HepG2 (cell line): ENCODE measurements at regions not wholly inside any gene's neighbourhood (a gene's known extent, or its start where the extent isn't known, plus 50 kb on each side); places are given as distances from the start of the nearest gene placed in this dataset.

Source experiments
- GABPA ChIP-seq, 2 experiments: IDR thresholded peaks; 2 replicates each; pipeline ENCODE4 v1.6.1; 2011 to 2016; ENCODE audit warnings: low read depth in 2 of 2, low read length in 1 of 2, missing biosample characterization in 1 of 2, missing genetic modification characterization in 1 of 2
- HOXD1 ChIP-seq: sonication (generic); formaldehyde crosslinking; IDR thresholded peaks from 2 replicates; pipeline ENCODE4 v1.5.0; 2020; ENCODE audit warnings: missing genetic modification reagents
- MEIS1 ChIP-seq: sonication (generic); formaldehyde crosslinking; IDR thresholded peaks from 2 replicates; pipeline ENCODE4 v1.9.0; 2021; ENCODE audit warnings: mild to moderate bottlenecking, missing genetic modification reagents, moderate library complexity, borderline replicate concordance
- PATZ1 ChIP-seq: sonication (generic); formaldehyde crosslinking; IDR thresholded peaks from 2 replicates; pipeline ENCODE4 v1.4.0; 2020; ENCODE audit warnings: missing genetic modification reagents
- RFX3 ChIP-seq: IDR thresholded peaks from 2 replicates; pipeline ENCODE4 v1.6.1; 2016; ENCODE audit warnings: missing biosample characterization, missing genetic modification reagents
- SUZ12 ChIP-seq: fragments of 150-350 bp; IDR thresholded peaks from 2 replicates; pipeline ENCODE4 v1.6.1; 2014; ENCODE audit warnings: low read depth, low read length
- ZBTB37 ChIP-seq: sonication (generic); formaldehyde crosslinking; IDR thresholded peaks from 2 replicates; pipeline ENCODE4 v1.4.0; 2020; ENCODE audit warnings: mild to moderate bottlenecking, missing genetic modification reagents
- ZBTB7A ChIP-seq: sonication (generic); formaldehyde crosslinking; IDR thresholded peaks from 2 replicates; pipeline ENCODE4 v1.8.0; 2022; ENCODE audit warnings: mild to moderate bottlenecking, missing genetic modification reagents
- ZNF101 ChIP-seq: sonication (generic); formaldehyde crosslinking; IDR thresholded peaks from 2 replicates; pipeline ENCODE4 v1.4.0; 2020; ENCODE audit warnings: mild to moderate bottlenecking, low read depth, missing genetic modification reagents, borderline replicate concordance
- ZNF160 ChIP-seq: sonication (generic); formaldehyde crosslinking; IDR thresholded peaks from 2 replicates; pipeline ENCODE4 v1.8.0; 2022; ENCODE audit warnings: mild to moderate bottlenecking, inconsistent platforms, missing genetic modification reagents
- ZNF17 ChIP-seq: sonication (generic); formaldehyde crosslinking; IDR thresholded peaks from 2 replicates; pipeline ENCODE4 v1.5.0; 2020; ENCODE audit warnings: mild to moderate bottlenecking, missing genetic modification reagents
- ZNF207 ChIP-seq: fragments of 450-650 bp; IDR thresholded peaks from 2 replicates; pipeline ENCODE4 v1.6.1; 2016; ENCODE audit warnings: antibody characterized with exemption, borderline replicate concordance
- ZNF232 ChIP-seq: sonication (generic); formaldehyde crosslinking; IDR thresholded peaks from 2 replicates; pipeline ENCODE4 v1.4.0; 2020; ENCODE audit warnings: missing genetic modification reagents, borderline replicate concordance
- ZNF746 ChIP-seq: sonication (generic); formaldehyde crosslinking; IDR thresholded peaks from 2 replicates; pipeline ENCODE4 v1.8.0; 2022; ENCODE audit warnings: mild to moderate bottlenecking, missing genetic modification reagents
- ZNF850 ChIP-seq: sonication (generic); formaldehyde crosslinking; conservative IDR thresholded peaks from 2 replicates; pipeline ENCODE4 v1.9.0; 2021; ENCODE audit warnings: mild to moderate bottlenecking, missing genetic modification reagents
- ZSCAN22 ChIP-seq: sonication (generic); formaldehyde crosslinking; IDR thresholded peaks from 2 replicates; pipeline ENCODE4 v1.4.0; 2020; ENCODE audit warnings: mild to moderate bottlenecking, missing genetic modification reagents
- ZSCAN29 ChIP-seq: sonication (generic); formaldehyde crosslinking; conservative IDR thresholded peaks from 2 replicates; pipeline ENCODE4 v1.4.0; 2020; ENCODE audit warnings: mild to moderate bottlenecking, missing genetic modification reagents
- TF ChIP-seq, protein P1 (sequence below): sonication (generic); IDR thresholded peaks from 2 replicates; pipeline ENCODE4 v1.6.1; 2016; ENCODE audit warnings: low read depth, borderline replicate concordance
- TF ChIP-seq, protein P2 (sequence below): sonication (generic); formaldehyde crosslinking; IDR thresholded peaks from 2 replicates; pipeline ENCODE4 v1.8.1; 2023; ENCODE audit warnings: missing genetic modification reagents, mild to moderate bottlenecking, borderline replicate concordance
- TF ChIP-seq, protein P3 (sequence below): sonication (generic); formaldehyde crosslinking; conservative IDR thresholded peaks from 2 replicates; pipeline ENCODE4 v1.4.0; 2020; ENCODE audit warnings: mild to moderate bottlenecking, missing genetic modification reagents, moderate library complexity

DNA sequence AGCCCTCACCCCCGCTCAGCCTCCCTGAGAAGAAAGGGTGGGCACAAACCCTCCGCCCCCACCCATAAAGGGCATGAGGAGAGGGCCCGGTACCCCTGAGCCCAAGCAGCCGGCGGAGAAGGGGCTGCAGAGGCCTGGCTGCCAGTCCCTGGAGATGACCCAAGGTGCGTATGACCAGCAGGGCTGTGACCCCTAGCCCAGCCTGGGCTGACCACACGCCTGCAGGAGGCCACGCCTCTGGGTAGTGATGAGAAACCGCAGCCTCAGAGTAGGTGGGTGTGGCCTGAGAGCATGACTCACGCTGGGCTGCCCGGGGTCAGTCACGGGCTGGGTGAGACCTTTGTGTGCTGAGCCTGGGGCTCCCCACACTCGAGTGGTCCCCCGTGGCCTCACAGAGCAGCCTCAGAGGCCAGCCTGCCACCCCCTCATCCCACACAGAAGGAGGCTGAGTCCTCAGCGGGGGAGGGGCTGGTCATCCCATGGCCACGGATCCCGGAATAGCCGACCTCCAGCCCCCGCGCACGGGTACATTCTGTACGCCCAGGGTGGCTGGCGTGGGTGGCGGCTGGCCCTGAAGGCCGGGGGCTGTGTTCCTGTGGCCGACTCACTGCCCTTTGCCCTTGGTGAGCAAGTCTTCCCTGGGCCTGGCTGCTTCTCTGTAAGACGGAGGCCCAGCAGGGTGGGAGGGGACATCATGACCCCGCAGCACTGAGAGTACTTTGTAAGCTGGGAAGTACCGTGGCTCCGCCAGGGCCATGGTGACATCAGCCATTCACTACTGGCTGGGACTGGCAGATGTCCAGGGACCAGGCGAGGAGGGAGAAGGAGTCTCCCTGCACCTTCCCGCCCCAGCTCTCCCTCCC is 110.8 kb upstream of the OTOS start (continued):
- TF ChIP-seq ZBTB37 (CRISPR knock-in tag) (no peak), RFX3 (CRISPR knock-in tag) (no peak), PATZ1 (CRISPR knock-in tag) (peak; percentile 89), ZNF17 (no peak), MEIS1 (peak; percentile 72; the same call in 1 of the 2 replicates), ZNF850 (CRISPR knock-in tag) (no peak), GABPA (IDR thresholded peaks at IDR 0.05; ENCODE audit: low read depth, low read length) (no peak), GABPA (CRISPR knock-in tag; IDR thresholded peaks at IDR 0.05; ENCODE audit: low read depth) (no peak), ZSCAN29 (CRISPR knock-in tag) (0 out of 2 replicates have a peak, but pooled peaks have one; percentile 27), ZNF101 (CRISPR knock-in tag) (no peak), ZSCAN22 (CRISPR knock-in tag) (no peak), SUZ12 (no peak), ZBTB7A (CRISPR knock-in tag) (peak; percentile 66; the same call in 1 of the 2 replicates), ZNF232 (CRISPR knock-in tag) (no peak), ZNF160 (CRISPR knock-in tag) (no peak), ZNF746 (CRISPR knock-in tag) (peak; percentile 64; the same call in 1 of the 2 replicates), HOXD1 (no peak), ZNF207 (no peak)
- TF ChIP-seq, protein P1, sequence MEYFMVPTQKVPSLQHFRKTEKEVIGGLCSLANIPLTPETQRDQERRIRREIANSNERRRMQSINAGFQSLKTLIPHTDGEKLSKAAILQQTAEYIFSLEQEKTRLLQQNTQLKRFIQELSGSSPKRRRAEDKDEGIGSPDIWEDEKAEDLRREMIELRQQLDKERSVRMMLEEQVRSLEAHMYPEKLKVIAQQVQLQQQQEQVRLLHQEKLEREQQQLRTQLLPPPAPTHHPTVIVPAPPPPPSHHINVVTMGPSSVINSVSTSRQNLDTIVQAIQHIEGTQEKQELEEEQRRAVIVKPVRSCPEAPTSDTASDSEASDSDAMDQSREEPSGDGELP = peak; percentile 61; the same call in 1 of the 2 replicates
- TF ChIP-seq, protein P2, sequence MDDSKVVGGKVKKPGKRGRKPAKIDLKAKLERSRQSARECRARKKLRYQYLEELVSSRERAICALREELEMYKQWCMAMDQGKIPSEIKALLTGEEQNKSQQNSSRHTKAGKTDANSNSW (CRISPR knock-in tag) = no peak; the same call in 1 of the 2 replicates
- TF ChIP-seq, protein P3, sequence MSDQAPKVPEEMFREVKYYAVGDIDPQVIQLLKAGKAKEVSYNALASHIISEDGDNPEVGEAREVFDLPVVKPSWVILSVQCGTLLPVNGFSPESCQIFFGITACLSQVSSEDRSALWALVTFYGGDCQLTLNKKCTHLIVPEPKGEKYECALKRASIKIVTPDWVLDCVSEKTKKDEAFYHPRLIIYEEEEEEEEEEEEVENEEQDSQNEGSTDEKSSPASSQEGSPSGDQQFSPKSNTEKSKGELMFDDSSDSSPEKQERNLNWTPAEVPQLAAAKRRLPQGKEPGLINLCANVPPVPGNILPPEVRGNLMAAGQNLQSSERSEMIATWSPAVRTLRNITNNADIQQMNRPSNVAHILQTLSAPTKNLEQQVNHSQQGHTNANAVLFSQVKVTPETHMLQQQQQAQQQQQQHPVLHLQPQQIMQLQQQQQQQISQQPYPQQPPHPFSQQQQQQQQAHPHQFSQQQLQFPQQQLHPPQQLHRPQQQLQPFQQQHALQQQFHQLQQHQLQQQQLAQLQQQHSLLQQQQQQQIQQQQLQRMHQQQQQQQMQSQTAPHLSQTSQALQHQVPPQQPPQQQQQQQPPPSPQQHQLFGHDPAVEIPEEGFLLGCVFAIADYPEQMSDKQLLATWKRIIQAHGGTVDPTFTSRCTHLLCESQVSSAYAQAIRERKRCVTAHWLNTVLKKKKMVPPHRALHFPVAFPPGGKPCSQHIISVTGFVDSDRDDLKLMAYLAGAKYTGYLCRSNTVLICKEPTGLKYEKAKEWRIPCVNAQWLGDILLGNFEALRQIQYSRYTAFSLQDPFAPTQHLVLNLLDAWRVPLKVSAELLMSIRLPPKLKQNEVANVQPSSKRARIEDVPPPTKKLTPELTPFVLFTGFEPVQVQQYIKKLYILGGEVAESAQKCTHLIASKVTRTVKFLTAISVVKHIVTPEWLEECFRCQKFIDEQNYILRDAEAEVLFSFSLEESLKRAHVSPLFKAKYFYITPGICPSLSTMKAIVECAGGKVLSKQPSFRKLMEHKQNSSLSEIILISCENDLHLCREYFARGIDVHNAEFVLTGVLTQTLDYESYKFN (CRISPR knock-in tag) = peak; percentile 84
